ENCODE measurements at regions not wholly inside any gene's neighbourhood (a gene's known extent, or its start where the extent isn't known, plus 50 kb on each side); places are given as distances from the start of the nearest gene placed in this dataset.

DNA sequence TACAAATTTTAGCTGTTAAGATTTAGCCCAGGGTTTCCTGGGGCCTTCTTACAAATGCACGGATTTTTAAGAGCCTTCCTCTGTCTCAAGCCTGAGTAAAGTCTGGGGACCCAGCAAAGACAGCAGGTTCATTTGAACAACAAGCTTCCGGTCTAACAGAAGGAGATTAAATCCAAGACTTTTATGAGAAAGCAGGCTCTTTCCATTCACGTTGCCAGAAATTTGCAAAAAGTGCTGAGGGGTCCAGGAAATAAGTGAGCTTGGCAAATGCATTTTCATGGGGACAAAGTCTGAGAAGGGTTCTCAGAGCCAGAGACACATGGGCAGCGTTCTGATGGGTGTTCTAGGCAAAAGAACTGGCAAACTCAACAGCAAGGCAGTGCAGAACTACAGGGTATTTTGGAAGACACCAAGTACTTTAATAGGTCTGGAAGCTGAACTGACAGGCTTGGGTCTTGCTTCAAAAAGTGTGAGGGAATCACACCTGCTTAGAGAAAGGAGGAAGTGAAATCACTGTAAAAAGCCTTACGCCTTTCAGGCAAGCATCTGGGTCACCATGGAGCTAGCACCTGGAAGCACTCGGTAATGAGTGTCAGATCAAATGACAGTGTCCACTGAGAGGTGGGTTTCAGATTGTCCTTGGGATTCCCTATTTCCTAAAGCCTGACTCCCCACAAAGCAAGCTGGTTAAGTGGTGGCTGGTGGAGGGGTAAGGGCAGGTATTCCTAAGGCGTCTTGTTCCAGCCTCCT is 115.8 kb upstream of the ARHGEF3 start:
- Histone ChIP-seq H3K9me3 (ENCODE audit: control insufficient read depth in 1 of 2, insufficient read depth in 1 of 2, low read depth in 1 of 2, low read length in 2 of 2) (no peaks in the 10 kb centered on the region), H3K27me3 (ENCODE audit: insufficient read depth, low read length) (no peaks in the 10 kb centered on the region), H3K4me2 (ENCODE audit: low read length) (no peak overlapping the region), H3K27ac (ENCODE audit: low read depth, low read length) (no peak overlapping the region), H3K4me3 (replicated peaks in 1 of 2; ENCODE audit: low read depth in 1 of 2, low read length in 2 of 2) (no peak overlapping the region), H3K9ac (ENCODE audit: low read length) (no peak overlapping the region), H4K20me1 (ENCODE audit: insufficient read depth) (no peaks in the 10 kb centered on the region), H3K9me2 (ENCODE audit: insufficient read depth) (no peaks in the 10 kb centered on the region), H3K36me3 (ENCODE audit: control insufficient read depth in 1 of 2, insufficient read depth in 2 of 2, low read length in 2 of 2) (no peaks in the 10 kb centered on the region), H3K4me1 (ENCODE audit: control insufficient read depth in 1 of 2, insufficient read depth in 2 of 2, low read length in 2 of 2) (no peaks in the 10 kb centered on the region), H3K79me2 (ENCODE audit: insufficient read depth, low read length) (no peaks in the 10 kb centered on the region), H2AFZ (ENCODE audit: low read depth, low read length, poor library complexity, severe bottlenecking) (no peak overlapping the region)
- ChIA-PET RAD21 (ENCODE audit: low non-redundant PET in 1 of 2, low total read pairs in 2 of 2, uncharacterized antibody in 2 of 2, unreplicated experiment in 2 of 2) (no interaction called here), POLR2A (no interaction called here), CTCF (no interaction called here)
- intact Hi-C loops (cut with micrococcal nuclease): no loop called here
- ATAC-seq: no peak
- DNase-seq (ENCODE audit: low read depth, low spot score): no peak
- TF ChIP-seq, protein P1, sequence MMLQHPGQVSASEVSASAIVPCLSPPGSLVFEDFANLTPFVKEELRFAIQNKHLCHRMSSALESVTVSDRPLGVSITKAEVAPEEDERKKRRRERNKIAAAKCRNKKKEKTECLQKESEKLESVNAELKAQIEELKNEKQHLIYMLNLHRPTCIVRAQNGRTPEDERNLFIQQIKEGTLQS (IDR thresholded peaks at IDR 0.05): no peak
- TF ChIP-seq, protein P2, sequence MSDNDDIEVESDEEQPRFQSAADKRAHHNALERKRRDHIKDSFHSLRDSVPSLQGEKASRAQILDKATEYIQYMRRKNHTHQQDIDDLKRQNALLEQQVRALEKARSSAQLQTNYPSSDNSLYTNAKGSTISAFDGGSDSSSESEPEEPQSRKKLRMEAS (IDR thresholded peaks at IDR 0.05): no peak
- TF ChIP-seq, protein P3, sequence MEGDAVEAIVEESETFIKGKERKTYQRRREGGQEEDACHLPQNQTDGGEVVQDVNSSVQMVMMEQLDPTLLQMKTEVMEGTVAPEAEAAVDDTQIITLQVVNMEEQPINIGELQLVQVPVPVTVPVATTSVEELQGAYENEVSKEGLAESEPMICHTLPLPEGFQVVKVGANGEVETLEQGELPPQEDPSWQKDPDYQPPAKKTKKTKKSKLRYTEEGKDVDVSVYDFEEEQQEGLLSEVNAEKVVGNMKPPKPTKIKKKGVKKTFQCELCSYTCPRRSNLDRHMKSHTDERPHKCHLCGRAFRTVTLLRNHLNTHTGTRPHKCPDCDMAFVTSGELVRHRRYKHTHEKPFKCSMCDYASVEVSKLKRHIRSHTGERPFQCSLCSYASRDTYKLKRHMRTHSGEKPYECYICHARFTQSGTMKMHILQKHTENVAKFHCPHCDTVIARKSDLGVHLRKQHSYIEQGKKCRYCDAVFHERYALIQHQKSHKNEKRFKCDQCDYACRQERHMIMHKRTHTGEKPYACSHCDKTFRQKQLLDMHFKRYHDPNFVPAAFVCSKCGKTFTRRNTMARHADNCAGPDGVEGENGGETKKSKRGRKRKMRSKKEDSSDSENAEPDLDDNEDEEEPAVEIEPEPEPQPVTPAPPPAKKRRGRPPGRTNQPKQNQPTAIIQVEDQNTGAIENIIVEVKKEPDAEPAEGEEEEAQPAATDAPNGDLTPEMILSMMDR (IDR thresholded peaks at IDR 0.05 in 2 of 3, conservative IDR thresholded peaks at IDR 0.05 in 1 of 3; ENCODE audit: borderline replicate concordance in 1 of 3, insufficient read depth in 1 of 3, low read depth in 2 of 3, low read length in 2 of 3): no peak
- TF ChIP-seq JUND (IDR thresholded peaks at IDR 0.05) (no peak), ZFX (IDR thresholded peaks at IDR 0.05) (no peak), POLR2A (IDR thresholded peaks at IDR 0.05; ENCODE audit: borderline replicate concordance, extremely low read depth, insufficient read depth, insufficient read length) (no peak), FOSL1 (IDR thresholded peaks at IDR 0.05; ENCODE audit: low read depth) (no peak), TCF7L2 (IDR thresholded peaks at IDR 0.05; ENCODE audit: borderline replicate concordance, extremely low read depth, insufficient read depth, insufficient read length) (no peak), POLR2AphosphoS5 (IDR thresholded peaks at IDR 0.05; ENCODE audit: low read depth, low read length) (no peak), ZNF274 (IDR thresholded peaks at IDR 0.05; ENCODE audit: low read depth, low read length) (no peak), EGR1 (IDR thresholded peaks at IDR 0.05; ENCODE audit: low read depth) (no peak), EZH2 (IDR thresholded peaks at IDR 0.05) (no peak), SRF (IDR thresholded peaks at IDR 0.05; ENCODE audit: low read depth) (no peak), CEBPB (IDR thresholded peaks at IDR 0.05; ENCODE audit: low read depth) (no peak)
- TF ChIP-seq, protein P4, sequence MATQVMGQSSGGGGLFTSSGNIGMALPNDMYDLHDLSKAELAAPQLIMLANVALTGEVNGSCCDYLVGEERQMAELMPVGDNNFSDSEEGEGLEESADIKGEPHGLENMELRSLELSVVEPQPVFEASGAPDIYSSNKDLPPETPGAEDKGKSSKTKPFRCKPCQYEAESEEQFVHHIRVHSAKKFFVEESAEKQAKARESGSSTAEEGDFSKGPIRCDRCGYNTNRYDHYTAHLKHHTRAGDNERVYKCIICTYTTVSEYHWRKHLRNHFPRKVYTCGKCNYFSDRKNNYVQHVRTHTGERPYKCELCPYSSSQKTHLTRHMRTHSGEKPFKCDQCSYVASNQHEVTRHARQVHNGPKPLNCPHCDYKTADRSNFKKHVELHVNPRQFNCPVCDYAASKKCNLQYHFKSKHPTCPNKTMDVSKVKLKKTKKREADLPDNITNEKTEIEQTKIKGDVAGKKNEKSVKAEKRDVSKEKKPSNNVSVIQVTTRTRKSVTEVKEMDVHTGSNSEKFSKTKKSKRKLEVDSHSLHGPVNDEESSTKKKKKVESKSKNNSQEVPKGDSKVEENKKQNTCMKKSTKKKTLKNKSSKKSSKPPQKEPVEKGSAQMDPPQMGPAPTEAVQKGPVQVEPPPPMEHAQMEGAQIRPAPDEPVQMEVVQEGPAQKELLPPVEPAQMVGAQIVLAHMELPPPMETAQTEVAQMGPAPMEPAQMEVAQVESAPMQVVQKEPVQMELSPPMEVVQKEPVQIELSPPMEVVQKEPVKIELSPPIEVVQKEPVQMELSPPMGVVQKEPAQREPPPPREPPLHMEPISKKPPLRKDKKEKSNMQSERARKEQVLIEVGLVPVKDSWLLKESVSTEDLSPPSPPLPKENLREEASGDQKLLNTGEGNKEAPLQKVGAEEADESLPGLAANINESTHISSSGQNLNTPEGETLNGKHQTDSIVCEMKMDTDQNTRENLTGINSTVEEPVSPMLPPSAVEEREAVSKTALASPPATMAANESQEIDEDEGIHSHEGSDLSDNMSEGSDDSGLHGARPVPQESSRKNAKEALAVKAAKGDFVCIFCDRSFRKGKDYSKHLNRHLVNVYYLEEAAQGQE (IDR thresholded peaks at IDR 0.05; ENCODE audit: low read depth): no peak
- no TSS peak for BruUV-seq (replicated peaks)

Data from HCT116 (cell line).